GM12801 (cell line): ENCODE measurements at regions not wholly inside any gene's neighbourhood (a gene's known extent, or its start where the extent isn't known, plus 50 kb on each side); places are given as distances from the start of the nearest gene placed in this dataset.

Source experiments
- CTCF ChIP-seq: IDR thresholded peaks from one replicate; pipeline ENCODE4 v1.5.1; 2011; ENCODE audit warnings: control low read depth; ENCODE audit not compliant: insufficient read length; ENCODE audit errors: extremely low read depth

- no peak for TF ChIP-seq CTCF
These were observed 460.5 kb downstream of the CENPC start for GRCh38 chr4:67084783-67085182.

- TF ChIP-seq CTCF, result no peak
These were observed 461.8 kb downstream of the CENPC start for GRCh38 chr4:67083496-67083895.

- no peak for TF ChIP-seq CTCF
These were observed 462.6 kb downstream of the CENPC start for GRCh38 chr4:67082746-67083145.

GRCh38 chr4:67080046-67080557, 465.2 kb downstream of the CENPC start:
- TF ChIP-seq CTCF, result no peak

GRCh38 chr4:67071641-67072040, 473.7 kb downstream of the CENPC start:
- no peak for TF ChIP-seq CTCF

- TF ChIP-seq CTCF, result no peak
These were observed 490.0 kb downstream of the CENPC start for GRCh38 chr4:67055319-67055718.

GRCh38 chr4:67054896-67055295, 490.4 kb downstream of the CENPC start:
- no peak for TF ChIP-seq CTCF
